OCI-LY3 (cell line): ENCODE measurements at regions not wholly inside any gene's neighbourhood (a gene's known extent, or its start where the extent isn't known, plus 50 kb on each side); places are given as distances from the start of the nearest gene placed in this dataset.

Source experiments
- CTCF ChIP-seq: fragments of 200-600, 300-600 bp; sonication (generic); IDR thresholded peaks from 2 replicates; pipeline ENCODE4 v1.5.1; 2014; ENCODE audit warnings: antibody characterized with exemption, low read length, low read depth
- EZH2phosphoT487 ChIP-seq: fragments of 200-600 bp; shearing (Covaris generic); IDR thresholded peaks from 2 replicates; pipeline ENCODE4 v1.6.1; 2018; ENCODE audit warnings: antibody characterized with exemption, mixed run types, low read depth

GRCh38 chrX:25618248-25618647 lies 519.9 kb upstream of the MAGEB18 start:
- no peak for TF ChIP-seq CTCF
- no peak for TF ChIP-seq EZH2phosphoT487
